SK-N-MC (cell line): ENCODE measurements at regions not wholly inside any gene's neighbourhood (a gene's known extent, or its start where the extent isn't known, plus 50 kb on each side); places are given as distances from the start of the nearest gene placed in this dataset.

Source experiments
- EZH2 ChIP-seq: fragments of 200-600 bp; sonication (generic); IDR thresholded peaks from one replicate; pipeline ENCODE4 v1.6.1; 2017; ENCODE audit warnings: antibody characterized with exemption
- FOXP2 ChIP-seq: optimal IDR thresholded peaks from 2 replicates; pipeline ENCODE3; 2011; ENCODE audit warnings: mild to moderate bottlenecking, moderate library complexity; ENCODE audit not compliant: insufficient read depth; ENCODE audit errors: extremely low read length, control extremely low read depth
- POLR2AphosphoS5 ChIP-seq: IDR thresholded peaks from 2 replicates; pipeline ENCODE4 v1.6.1; 2012; ENCODE audit warnings: mild to moderate bottlenecking, low read depth, low read length, borderline replicate concordance

GRCh38 chr20:48409055-48409615 is 418.7 kb downstream of the PREX1 start:
- TF ChIP-seq POLR2AphosphoS5 (no peak), EZH2 (no peak), FOXP2 (no peak)
